Loucy (cell line): ENCODE measurements at regions not wholly inside any gene's neighbourhood (a gene's known extent, or its start where the extent isn't known, plus 50 kb on each side); places are given as distances from the start of the nearest gene placed in this dataset.
A peak's percentile ranks its signal among the peaks of the same experiment; 100 is the strongest.

Source experiments
- H2AFZ ChIP-seq: fragments of 200-600 bp; sonication (generic); 2 replicates; pipeline ENCODE4 v1.6.0; 2016; ENCODE audit warnings: antibody characterized with exemption, mild to moderate bottlenecking, low read length, moderate library complexity
- H3F3A ChIP-seq: fragments of 200-600 bp; 2 replicates; pipeline ENCODE4 v1.6.0; 2016; ENCODE audit warnings: antibody characterized with exemption, low read depth, mild to moderate bottlenecking
- H3K27me3 ChIP-seq: fragments of 200-600 bp; sonication (generic); 2 replicates; pipeline ENCODE4 v1.6.1; 2014; ENCODE audit warnings: low read length, mild to moderate bottlenecking; ENCODE audit not compliant: insufficient read depth, poor library complexity, severe bottlenecking
- H3K36me3 ChIP-seq: fragments of 200-600 bp; sonication (generic); 2 replicates; pipeline ENCODE4 v1.6.1; 2016; ENCODE audit warnings: low read length; ENCODE audit not compliant: insufficient read depth
- H3K4me1 ChIP-seq: fragments of 200-600 bp; sonication (generic); 2 replicates; pipeline ENCODE4 v1.5.1; 2014; ENCODE audit warnings: low read length, mild to moderate bottlenecking; ENCODE audit not compliant: insufficient read depth, poor library complexity, severe bottlenecking
- H3K4me2 ChIP-seq: fragments of 200-600 bp; sonication (generic); 2 replicates; pipeline ENCODE4 v1.6.0; 2014; ENCODE audit warnings: antibody characterized with exemption, low read length, low read depth, mild to moderate bottlenecking; ENCODE audit not compliant: poor library complexity, severe bottlenecking
- H3K4me3 ChIP-seq: fragments of 200-600 bp; sonication (generic); 2 replicates; pipeline ENCODE4 v1.5.1; 2014; ENCODE audit warnings: low read length, mild to moderate bottlenecking, mixed read lengths; ENCODE audit not compliant: poor library complexity, severe bottlenecking
- H3K79me2 ChIP-seq: fragments of 200-600 bp; sonication (generic); 2 replicates; pipeline ENCODE4 v1.6.1; 2014; ENCODE audit warnings: low read length; ENCODE audit not compliant: insufficient read depth
- H3K9ac ChIP-seq: fragments of 200-600 bp; sonication (generic); 2 replicates; pipeline ENCODE4 v1.6.0; 2014; ENCODE audit warnings: mild to moderate bottlenecking, low read depth, low read length, moderate library complexity; ENCODE audit not compliant: poor library complexity, severe bottlenecking
- H3K9me2 ChIP-seq: fragments of 200-600 bp; sonication (generic); replicated peaks from 2 replicates; pipeline ENCODE4 v1.6.1; 2016; ENCODE audit warnings: low read depth, low read length, mixed read lengths
- H3K9me3 ChIP-seq: fragments of 200-600 bp; sonication (generic); 2 replicates; pipeline ENCODE4 v1.6.1; 2014; ENCODE audit warnings: mild to moderate bottlenecking, antibody characterized with exemption, low read length, low read depth; ENCODE audit not compliant: insufficient read depth
- H4K20me1 ChIP-seq: fragments of 200-600 bp; sonication (generic); 2 replicates; pipeline ENCODE4 v1.6.0; 2014; ENCODE audit warnings: antibody characterized with exemption, low read length, mild to moderate bottlenecking; ENCODE audit not compliant: insufficient read depth, poor library complexity, severe bottlenecking
- EZH2phosphoT487 ChIP-seq: fragments of 200-600 bp; IDR thresholded peaks from 2 replicates; pipeline ENCODE4 v1.6.1; 2018; ENCODE audit warnings: antibody characterized with exemption, mild to moderate bottlenecking, moderate library complexity, borderline replicate concordance
- TF ChIP-seq, protein P1 (sequence below): fragments of 200-600 bp; sonication (generic); conservative IDR thresholded peaks from 2 replicates; pipeline ENCODE4 v1.5.1; 2014; ENCODE audit warnings: mild to moderate bottlenecking, antibody characterized with exemption, low read length

GRCh38 chr6:155974359-155974758 is 518.7 kb upstream of the NOX3 start:
- H4K20me1 ChIP-seq = no peaks in the 10 kb centered on the region
- no peaks in the 10 kb centered on the region for H3K4me1 ChIP-seq
- H3K9ac ChIP-seq = no peak overlapping the region
- H2AFZ ChIP-seq = no peak overlapping the region
- H3K79me2 ChIP-seq = no peaks in the 10 kb centered on the region
- H3K36me3 ChIP-seq = no peaks in the 10 kb centered on the region
- no peaks in the 10 kb centered on the region for H3K9me3 ChIP-seq
- no peak overlapping the region for H3K4me3 ChIP-seq
- no peak overlapping the region for H3K4me2 ChIP-seq
- TF ChIP-seq, protein P1, sequence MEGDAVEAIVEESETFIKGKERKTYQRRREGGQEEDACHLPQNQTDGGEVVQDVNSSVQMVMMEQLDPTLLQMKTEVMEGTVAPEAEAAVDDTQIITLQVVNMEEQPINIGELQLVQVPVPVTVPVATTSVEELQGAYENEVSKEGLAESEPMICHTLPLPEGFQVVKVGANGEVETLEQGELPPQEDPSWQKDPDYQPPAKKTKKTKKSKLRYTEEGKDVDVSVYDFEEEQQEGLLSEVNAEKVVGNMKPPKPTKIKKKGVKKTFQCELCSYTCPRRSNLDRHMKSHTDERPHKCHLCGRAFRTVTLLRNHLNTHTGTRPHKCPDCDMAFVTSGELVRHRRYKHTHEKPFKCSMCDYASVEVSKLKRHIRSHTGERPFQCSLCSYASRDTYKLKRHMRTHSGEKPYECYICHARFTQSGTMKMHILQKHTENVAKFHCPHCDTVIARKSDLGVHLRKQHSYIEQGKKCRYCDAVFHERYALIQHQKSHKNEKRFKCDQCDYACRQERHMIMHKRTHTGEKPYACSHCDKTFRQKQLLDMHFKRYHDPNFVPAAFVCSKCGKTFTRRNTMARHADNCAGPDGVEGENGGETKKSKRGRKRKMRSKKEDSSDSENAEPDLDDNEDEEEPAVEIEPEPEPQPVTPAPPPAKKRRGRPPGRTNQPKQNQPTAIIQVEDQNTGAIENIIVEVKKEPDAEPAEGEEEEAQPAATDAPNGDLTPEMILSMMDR = no peak
- TF ChIP-seq EZH2phosphoT487 = no peak
- no peaks in the 10 kb centered on the region for H3K9me2 ChIP-seq
- H3K27me3 ChIP-seq = no peaks in the 10 kb centered on the region
- no peaks in the 10 kb centered on the region for H3F3A ChIP-seq

- H3K9me2 ChIP-seq = no peaks in the 10 kb centered on the region
- H3K9me3 ChIP-seq = no peaks in the 10 kb centered on the region
- H3F3A ChIP-seq = no peaks in the 10 kb centered on the region
- H3K36me3 ChIP-seq = no peaks in the 10 kb centered on the region
- H2AFZ ChIP-seq = 0 out of 2 replicates have a peak overlapping the region, but pooled peaks have one; percentile 13
- no peaks in the 10 kb centered on the region for H3K79me2 ChIP-seq
- H3K4me3 ChIP-seq = no peak overlapping the region
- no peaks in the 10 kb centered on the region for H3K4me1 ChIP-seq
- no peaks in the 10 kb centered on the region for H3K27me3 ChIP-seq
- H3K9ac ChIP-seq = no peak overlapping the region
- no peak overlapping the region for H3K4me2 ChIP-seq
- TF ChIP-seq EZH2phosphoT487 = no peak
- TF ChIP-seq, protein P1 = no peak
- H4K20me1 ChIP-seq = no peaks in the 10 kb centered on the region
These were observed 515.5 kb upstream of the NOX3 start for GRCh38 chr6:155970876-155971708.

- Histone ChIP-seq H3F3A (no peaks in the 10 kb centered on the region), H3K4me3 (no peak overlapping the region), H3K9me3 (no peaks in the 10 kb centered on the region), H3K36me3 (no peaks in the 10 kb centered on the region), H3K9ac (no peak overlapping the region), H3K79me2 (no peaks in the 10 kb centered on the region), H3K9me2 (no peaks in the 10 kb centered on the region), H2AFZ (no peak overlapping the region), H3K27me3 (no peaks in the 10 kb centered on the region), H4K20me1 (no peaks in the 10 kb centered on the region), H3K4me1 (no peaks in the 10 kb centered on the region), H3K4me2 (no peak overlapping the region)
- TF ChIP-seq, protein P1 = no peak
- no peak for TF ChIP-seq EZH2phosphoT487
These were observed 514.8 kb upstream of the NOX3 start for GRCh38 chr6:155970472-155970871.
